ENCODE measurements at regions not wholly inside any gene's neighbourhood (a gene's known extent, or its start where the extent isn't known, plus 50 kb on each side); places are given as distances from the start of the nearest gene placed in this dataset.
"Not testable (repeated sequence)": the region's sequence is repeated elsewhere in the genome, so short reads cannot be mapped to it uniquely, and the experiment has no call there.

DNA sequence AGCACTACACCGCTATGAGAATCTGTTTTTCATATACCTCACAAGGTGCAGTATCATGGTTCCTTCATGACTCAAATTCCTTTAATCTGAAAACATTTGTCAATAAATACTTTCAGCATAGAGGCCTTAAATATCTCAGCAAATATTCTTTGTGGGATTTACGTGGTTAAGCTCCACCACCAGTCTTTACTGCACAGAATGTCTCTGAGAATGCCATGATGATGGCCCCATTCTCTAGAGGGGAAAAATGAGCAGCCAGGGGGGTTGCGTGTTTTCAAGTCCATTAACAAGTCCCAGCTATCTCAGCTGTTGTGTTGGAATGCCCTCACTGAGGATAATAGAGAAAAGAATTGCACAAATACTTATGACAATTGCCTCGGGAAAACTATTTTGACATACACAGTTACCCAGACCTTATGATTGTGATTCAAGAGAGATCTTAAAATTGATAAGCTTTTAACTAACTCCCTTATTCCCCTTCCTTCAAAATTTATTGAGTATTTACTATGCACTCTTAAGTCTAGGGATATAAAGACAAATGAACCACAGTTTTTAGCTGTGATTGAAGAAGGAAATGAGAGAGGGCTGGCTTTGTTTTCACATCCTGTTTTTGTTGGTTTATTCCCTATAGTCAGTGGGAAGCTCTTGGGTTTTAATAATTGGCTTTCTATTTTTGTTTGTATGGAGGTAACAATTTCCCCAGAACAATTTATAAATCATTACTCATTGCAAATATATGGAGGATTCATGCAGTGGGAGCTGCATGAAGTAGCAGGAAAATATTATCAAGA is 176.5 kb upstream of the VWC2 start:
- no peak for DNase-seq (ENCODE audit: low read depth)

DNA sequence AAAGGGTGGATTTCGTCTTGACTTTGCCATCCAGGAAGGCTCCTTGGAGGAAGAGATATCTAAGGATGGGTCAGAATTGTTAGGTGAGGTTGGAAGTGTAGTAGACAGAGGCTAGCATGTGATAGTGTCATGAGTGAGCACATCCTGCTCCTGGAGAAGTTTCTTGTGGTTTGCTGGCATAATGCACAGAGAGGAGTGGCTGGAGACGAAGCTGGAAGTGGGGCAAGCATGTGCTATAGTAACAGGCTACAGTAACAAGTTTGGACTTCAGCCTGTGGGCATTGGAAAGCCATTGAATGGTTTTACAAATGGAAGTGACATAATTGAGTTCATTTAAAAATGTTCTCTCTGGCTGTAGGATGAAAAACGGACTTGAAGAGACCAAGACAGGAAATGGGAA is 175.6 kb upstream of the VWC2 start:
- DNase-seq (ENCODE audit: low read depth) = no peak

DNA sequence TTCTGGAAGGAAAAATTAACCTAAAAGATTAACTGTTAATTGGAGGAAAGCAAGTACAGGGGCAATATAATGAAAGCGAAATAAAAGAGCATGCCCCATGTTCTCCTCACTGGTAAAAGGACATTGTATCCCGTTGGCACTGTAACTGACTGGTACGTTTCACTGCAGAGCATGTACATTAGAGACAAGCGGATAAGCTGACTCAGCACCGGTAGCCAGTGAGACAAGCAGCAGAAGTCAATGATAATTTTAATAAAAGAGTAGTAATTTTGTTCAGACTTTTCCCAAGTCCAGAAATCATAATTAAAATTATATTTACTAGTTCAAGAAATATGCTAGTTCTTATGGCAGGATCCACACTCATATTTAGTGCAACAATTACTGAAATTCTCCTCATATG is 161.5 kb upstream of the VWC2 start:
- DNase-seq (ENCODE audit: low read depth) = no peak

DNA sequence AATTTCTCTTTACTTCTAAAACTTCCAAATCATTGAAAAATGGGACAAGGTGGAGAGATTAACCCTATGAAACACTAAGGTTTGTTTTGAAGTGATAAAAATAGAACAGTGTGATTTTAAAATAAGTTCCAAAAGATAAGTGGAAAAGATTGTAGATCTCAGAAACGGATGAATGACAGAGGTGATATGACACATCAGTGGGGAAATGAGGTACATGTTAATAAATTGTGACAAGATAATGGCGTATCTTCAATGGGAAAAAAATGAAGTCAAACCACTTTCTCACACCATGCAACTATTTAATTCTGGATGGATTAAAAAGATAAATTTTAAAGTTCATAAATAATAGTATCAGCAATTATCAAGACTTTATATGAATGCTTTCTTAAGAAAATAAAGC is 159.7 kb upstream of the VWC2 start:
- no peak for DNase-seq (ENCODE audit: low read depth)

DNA sequence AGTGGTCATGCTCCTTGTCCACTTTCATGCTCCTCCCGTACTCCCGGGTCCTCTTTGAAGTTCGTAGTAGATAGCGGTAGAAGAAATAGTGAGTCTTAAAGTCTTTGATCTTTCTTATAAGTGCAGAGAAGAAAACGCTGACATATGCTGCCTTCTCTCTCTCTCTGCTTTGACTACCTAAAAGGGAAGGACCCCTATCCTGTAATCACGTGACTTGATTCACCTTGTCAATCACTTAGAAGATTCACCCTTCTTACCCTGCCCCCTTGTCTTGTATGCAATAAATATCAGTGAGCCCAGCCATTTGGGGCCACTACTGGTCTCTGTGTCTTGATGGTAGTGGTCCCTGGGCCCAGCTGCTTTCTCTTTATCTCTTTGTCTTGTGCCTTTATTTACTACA is 158.5 kb upstream of the VWC2 start:
- DNase-seq (ENCODE audit: low read depth) = not testable (repeated sequence)

DNA sequence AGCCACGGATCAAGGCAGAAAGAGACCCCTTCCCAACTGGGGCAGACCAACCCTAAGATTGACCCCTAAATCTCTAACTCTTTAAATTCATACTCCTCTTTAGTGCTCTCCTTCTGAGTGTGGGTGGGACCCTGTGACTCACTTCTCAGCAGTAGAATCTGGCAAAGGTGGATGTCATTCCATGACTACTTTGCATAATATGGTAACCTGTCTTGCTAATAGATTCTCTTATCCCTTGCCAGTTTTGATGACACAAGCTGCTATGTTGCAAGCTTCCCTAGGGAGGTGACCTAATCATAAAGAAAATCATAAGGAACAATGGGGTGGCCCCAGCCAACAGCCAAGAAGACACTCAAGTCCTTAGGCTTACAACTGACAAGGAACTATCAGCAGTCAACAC is 155.4 kb upstream of the VWC2 start:
- DNase-seq (ENCODE audit: low read depth) = no peak

DNA sequence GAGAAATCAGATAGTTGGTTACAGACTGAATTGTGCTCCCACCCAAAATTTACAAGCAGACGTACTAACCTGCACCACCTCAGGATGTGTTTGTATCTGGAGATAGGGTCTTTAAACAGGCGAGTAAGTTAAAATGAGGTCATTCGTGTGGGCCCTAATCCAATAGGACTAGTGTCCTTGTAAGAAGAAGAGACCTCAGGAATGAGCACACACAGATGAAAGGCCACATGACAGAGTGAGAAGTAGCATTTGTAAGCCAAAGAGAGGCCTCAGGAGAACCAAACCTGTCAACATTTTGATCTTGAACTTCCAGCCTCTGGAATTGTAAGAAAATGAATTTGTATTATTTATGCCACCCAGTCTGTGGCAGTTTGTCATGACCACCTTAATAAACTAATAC is 149.5 kb upstream of the VWC2 start:
- no peak for DNase-seq (ENCODE audit: low read depth)

DNA sequence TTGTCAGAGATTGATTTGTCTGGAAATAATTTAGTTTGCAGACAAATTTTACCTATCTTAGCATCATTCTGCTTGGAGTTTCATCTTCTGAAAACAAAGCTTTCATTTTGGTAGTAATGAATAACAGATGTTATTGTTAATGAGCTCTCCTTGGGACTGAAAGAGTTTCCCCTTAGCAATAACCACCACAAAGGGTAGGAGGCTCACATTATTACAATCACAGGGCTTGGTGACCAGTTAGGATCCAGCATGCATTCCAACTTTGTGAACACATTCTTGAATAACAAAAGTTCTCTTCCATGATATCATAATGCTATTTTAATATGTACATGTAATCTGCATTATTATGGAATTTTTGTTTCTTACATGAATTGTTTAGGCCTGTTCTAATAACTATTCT is 148.8 kb upstream of the VWC2 start:
- peak; percentile 35 for DNase-seq (ENCODE audit: low read depth)

DNA sequence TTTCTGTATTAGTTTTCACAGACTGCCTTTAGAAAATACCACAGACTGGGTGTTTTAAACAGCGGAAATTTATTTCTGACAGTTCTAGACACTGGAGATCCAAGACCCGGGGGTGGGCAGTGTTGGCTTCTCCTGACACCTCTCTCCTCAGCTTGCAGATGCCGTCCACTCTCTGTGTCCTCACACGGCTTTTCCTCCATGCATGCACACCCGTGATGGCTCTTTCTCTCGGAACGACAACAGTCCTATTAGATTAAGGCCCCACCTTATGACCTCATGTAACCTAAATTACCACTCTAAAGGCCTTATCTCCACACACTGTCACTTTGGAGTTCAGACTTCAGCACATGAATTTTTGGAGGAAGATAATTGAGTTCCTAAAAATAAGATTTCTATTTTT is 142.9 kb upstream of the VWC2 start:
- DNase-seq (ENCODE audit: low read depth) = no peak

DNA sequence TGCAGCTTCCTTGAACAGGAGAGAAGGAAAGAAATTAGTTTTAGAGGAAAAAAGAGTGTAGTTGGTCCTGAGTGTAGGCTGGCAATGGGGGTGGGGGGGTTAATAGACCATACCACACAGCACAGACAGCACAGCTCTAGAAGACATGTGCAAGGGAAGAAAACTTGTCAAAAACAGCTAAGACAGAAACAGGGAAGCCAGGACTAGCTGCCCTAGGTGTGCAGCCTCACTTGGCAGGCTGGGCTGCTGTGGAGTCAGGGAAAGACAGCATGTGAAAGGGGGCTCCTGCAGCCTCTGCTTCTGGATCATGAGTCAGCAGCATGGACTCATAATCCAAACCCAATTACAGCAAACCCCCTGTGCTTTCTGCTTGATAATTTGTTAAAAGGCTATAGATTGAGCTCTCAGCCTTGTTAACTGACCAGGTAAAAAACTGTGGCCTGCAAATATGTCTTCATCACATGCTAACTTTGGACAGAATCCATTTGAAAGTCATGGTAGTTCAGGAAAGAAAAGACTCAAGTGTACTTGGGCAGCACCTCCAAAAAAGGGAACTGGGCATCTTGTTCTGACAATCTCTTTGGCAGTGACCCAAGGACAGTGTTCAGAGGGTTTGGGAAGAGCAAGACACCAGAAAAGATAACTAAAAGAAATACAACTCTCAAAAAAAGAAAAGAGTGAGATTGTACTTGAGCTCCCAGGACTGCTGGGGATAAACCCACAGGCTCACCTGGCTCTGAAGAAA is 142.2 kb upstream of the VWC2 start:
- DNase-seq (ENCODE audit: low read depth) = no peak

DNA sequence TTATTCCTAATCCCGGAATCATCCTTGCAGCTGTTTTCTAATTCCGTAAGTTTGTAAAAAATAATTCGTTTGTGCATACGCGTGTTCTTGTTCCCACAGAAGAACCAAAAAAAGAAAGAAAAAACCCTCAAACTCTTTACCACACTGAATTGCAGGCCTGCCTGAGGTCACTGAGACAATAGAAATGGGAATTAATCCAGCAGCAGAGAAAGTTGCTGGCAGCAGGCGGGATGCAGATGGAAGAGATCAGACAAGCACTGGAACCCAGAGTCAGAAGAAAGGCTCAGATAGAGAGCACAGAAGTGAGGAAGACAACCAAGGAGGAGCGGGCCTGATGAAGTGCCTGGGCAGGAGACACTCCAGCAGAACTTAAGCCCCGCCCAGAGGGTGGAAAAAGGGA is 141.5 kb upstream of the VWC2 start:
- DNase-seq (ENCODE audit: low read depth) = peak; percentile 49

DNA sequence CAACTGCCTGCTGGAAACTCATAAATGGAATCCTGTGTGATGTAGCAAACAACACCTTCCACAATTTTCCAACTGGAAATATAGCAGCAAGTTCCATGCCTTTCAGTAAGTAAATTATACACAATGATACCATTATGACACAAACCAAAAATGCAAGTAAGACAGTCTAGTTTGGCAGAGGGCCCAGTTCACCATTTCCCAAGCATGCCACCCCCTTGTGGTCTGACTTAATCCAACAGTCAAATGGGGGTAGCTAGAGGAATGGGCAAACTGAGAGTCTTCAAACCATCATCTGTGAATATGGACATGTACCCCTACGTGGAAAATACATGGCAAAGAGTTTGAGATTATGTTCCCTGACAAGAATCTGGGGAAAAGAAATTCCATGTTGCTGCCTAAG is 137.6 kb upstream of the VWC2 start:
- no peak for DNase-seq (ENCODE audit: low read depth)

DNA sequence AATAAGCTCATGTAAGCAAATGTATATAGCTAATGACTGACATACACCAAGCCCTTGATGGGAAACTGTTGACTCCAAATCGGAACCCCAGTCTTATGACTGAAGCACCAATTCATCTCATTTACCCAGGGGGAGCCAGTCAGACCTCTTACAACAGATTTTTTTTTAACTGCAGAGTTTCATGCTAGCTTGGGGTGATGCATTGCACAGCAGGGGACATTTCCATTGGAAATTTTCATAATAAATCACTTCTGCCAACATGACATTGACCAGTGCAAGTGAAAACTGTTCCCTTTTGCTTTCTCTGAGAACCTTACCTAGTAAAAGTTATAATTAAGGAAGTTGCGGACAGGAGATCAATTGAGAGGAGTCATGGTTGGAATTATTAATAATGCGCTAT is 137.0 kb upstream of the VWC2 start:
- no peak for DNase-seq (ENCODE audit: low read depth)

DNA sequence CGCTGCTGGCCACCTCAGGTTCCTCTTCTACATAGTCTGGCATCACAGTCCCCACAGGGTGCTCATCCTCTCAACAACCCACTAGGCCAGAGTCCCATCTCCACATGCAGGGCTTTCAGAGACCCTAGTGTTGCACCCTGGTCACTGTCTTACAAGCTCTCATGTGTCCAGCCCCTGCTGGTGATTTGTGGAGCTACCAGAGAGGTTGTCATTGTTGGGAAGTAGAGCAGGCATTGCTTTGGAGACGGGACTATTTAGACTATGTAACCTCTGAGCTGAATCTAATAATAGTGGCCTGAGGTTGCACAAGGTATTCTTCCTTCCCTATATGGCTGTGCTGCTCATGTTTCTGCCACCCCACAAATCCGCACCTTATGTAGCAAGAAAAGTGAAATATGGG is 135.3 kb upstream of the VWC2 start:
- no peak for DNase-seq (ENCODE audit: low read depth)

DNA sequence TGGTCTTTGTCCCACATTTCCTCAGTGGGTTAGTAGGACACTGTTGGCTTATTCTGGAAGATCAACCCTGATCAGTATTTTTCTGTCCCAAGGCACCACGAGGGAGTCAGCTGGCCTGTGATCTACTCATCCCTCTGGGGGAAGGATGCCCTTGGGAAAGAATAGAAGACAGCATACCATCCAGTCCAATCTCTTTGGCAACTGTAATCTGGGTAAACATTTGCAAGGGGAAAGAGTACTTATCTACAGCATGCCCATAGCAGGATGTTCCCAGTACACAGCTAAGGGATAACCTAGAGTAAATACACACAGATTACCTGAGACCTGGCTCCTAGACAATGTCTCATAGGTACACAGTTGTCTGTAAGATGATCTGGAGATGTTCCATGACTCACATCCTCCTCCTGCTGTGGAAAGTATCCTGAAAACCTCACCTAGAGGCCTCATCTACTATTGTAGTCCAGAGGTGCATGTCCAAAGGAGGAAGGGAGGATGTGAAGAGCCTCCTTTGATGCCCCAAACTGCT is 134.3 kb upstream of the VWC2 start:
- DNase-seq (ENCODE audit: low read depth) = no peak

DNA sequence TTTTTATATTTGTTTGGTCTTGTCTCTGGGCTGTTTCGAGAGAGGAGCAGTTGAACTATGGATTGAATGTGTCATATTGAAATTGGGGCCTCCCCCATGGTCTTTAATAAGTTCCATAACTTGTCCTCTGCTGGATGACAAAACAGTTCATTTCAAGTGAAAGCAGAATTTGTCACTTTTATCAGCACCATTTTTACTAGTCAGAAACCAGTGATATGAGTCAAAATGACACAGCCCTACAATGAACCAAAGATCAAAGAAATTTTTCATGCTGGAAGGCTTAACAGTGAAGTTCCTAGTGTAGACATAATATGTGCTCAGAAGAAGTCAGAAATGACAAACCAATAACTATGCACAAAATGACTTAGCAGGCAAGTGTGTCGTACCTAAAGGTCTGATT is 133.6 kb upstream of the VWC2 start:
- no peak for DNase-seq (ENCODE audit: low read depth)

DNA sequence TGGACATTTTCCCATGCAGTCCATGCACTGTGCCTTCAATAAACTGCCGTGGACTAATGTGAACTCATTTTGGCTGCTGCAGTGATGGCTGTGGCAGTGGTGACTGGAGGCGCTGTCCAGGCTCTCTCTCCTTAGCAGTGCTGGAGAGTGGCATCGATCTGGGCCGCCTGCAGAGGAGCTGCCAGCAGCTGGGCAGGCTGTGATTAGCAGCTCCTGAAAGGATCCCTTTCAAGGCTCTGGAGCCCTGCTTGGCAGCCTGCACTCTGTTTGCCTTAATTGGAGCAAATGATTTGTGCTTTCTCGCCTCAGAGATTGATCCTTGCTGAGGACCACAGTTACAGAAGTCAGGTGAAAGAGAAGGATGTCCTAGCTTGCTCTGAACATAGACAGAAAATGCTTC is 130.1 kb upstream of the VWC2 start:
- DNase-seq (ENCODE audit: low read depth) = no peak

DNA sequence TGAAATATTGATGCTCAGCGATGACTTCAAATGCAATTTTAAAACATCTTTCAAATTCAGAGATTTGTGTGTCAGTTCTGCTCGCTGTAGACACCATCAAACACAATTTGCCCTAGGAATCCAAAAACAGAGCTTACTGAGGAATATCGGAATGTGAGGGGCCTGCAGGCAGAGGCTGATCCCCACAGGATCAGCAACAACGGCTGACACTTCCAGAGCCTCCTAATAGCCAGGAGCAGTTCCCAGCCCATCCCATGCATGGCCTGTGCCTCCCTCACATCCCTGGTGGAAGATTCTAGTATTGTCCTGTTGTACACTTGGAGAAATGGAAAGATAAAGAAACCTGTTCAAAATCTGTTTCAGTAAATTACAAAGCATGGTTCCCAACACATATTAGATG is 129.7 kb upstream of the VWC2 start:
- DNase-seq (ENCODE audit: low read depth) = no peak

DNA sequence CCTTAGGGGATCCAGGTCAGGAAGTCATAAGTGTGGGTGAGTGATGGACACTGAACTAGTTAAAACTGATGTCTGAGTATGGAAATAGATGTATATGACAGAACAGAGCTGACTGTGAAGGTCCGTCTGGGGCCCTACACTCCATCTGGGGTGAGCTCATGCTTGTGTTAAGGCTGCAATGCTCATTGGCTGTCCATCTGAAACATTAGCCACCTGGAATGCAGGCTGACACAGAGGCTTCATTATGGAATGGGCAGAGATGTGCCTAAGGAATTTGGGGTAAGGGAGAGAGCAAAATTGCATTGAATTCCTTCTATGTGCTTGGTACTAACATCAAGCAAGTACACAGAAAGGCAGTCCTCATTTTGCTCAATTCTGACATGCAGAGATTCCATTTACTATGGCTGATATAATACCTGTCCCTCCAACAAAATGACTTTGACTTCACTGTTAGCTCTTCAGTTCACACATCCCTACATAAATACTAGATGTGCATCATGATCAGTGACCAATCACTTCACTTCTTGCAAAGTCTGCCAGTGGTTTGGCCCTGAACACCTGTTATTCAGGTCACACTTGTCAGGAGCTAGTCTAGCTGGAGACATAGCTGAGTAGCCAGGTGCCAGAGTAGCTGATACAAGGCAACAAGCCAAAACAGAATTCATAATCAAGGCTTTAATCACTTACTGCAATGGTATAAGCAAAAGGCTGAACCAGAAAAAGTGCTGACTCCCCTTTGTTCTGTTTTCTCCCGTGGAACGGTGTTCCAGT is 128.9 kb upstream of the VWC2 start:
- DNase-seq (ENCODE audit: low read depth) = no peak

DNA sequence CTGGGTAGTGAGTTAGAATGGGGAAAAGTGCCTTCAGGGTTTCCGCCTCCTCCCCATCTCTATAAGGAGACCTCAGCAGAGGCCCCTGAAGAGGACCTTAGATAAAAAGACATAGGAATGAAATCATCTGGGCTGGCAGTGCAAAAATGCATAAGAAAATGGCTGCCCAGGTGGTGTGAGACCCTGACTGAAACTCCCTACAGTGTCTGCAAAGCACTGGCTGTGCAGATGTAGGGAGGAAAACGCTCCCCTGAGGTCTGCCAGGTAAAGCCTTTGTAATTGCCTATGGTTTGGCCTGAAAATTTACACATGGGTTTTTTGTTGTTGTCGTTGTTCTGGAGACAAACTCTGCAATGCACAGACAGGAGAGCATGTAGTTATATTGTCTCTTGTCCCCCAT is 128.1 kb upstream of the VWC2 start:
- DNase-seq (ENCODE audit: low read depth) = no peak

DNA sequence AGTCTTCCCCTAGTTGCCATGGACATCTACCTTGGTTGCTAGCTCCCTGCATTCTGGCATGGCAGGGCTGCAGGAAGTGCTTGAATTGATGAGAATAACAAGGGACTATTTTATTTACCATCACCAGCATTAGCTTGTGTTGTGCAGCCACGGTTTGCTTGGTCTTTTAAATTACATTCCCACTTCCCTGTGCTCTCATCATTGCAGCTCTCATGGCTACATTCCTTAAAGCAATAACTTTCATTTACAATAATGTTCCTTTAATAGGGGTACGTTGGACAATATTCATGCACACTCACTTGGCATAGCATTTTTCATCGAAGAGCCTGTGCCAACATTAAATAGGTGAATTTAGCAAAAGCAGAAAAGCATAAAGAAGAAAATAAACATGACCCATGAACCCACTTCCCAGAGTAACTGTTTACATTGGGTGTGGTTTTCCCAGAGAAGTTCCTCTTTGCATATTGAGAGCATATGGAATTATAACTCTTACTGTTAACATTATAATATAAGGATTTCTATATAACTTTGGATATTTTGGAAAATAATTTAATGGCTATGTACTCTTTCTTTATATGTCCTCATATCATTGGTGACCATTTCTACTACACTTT is 113.2 kb upstream of the VWC2 start:
- DNase-seq (ENCODE audit: low read depth) = no peak

DNA sequence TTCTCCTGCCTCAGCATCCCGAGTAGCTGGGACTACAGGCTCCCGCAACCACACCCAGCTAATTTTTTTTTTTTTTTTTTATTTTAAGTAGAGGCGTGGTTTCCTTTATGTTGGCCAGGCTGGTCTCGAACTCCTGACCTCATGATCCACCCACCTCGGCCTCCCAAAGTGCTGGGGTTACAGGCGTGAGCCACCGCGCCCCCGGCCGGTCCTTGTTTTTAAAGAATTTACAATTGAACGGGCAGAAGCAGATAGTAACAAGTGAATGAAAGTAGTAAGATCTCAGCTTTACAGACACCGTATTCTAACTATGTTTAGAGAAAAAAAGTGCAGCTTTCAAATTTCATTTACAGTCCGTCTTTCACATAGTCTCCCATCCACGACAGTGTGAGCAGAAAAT is 112.5 kb upstream of the VWC2 start:
- DNase-seq (ENCODE audit: low read depth) = no peak
